GM10248 (cell line): ENCODE measurements at regions not wholly inside any gene's neighbourhood (a gene's known extent, or its start where the extent isn't known, plus 50 kb on each side); places are given as distances from the start of the nearest gene placed in this dataset.

ENCODE experiments used
- CTCF ChIA-PET: fragments of 300-600 bp; sonication (Branson Sonifier 250); formaldehyde crosslinking; extraction: SDS; loops from one replicate; lab custom pipeline; 2021; ENCODE audit warnings: antibody characterized with exemption; lab: Yijun Ruan, JAX
- POLR2A ChIA-PET: fragments of 350-650 bp; sonication (Branson Sonifier 250); formaldehyde crosslinking; extraction: SDS; loops from one replicate; lab custom pipeline; 2020; ENCODE audit warnings: antibody characterized with exemption; lab: Yijun Ruan, JAX
- DNase-seq: peaks from one replicate; pipeline ENCODE4 v3.0.0; 2012; ENCODE audit errors: extremely low spot score
- TF ChIP-seq, protein P1 (sequence below): IDR thresholded peaks from 2 replicates; pipeline ENCODE4 v1.5.1; 2012; ENCODE audit warnings: mild to moderate bottlenecking, low read depth; ENCODE audit errors: extremely low read depth, missing control alignments, control extremely low read depth

DNA sequence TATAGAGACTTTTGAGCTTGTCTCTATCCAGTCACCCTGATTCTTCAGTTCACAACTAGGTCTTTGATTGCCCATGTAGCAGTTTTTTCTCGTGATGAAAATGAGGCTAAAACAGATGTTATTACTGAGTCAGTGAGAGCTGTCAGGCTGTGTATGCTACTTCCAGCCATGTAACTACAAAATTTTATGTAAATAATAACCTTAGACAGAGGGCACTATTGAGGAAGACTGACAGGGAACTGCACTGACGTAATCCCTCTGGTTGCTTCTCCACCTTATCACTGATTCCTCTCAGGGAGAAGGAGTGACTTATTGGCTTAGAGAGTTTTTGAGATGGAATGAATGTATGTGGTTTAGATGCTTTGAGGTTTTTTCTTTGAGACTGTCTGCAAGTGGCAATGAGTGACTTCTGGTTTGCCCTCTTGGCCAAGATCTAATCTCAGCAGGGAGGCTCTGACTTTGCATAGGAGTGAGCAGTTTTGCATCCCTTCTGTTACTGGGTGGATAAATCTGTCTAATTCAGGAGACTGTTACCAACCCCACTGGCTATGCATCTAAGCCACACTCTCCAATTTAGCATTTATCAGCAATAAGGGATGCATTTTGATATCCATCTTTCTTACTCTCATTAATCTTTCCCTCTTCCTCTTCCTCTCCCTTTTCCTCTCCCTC lies 555.2 kb upstream of the FANCL start:
- POLR2A ChIA-PET: no interaction called here
- CTCF ChIA-PET: no interaction called here
- TF ChIP-seq, protein P1, sequence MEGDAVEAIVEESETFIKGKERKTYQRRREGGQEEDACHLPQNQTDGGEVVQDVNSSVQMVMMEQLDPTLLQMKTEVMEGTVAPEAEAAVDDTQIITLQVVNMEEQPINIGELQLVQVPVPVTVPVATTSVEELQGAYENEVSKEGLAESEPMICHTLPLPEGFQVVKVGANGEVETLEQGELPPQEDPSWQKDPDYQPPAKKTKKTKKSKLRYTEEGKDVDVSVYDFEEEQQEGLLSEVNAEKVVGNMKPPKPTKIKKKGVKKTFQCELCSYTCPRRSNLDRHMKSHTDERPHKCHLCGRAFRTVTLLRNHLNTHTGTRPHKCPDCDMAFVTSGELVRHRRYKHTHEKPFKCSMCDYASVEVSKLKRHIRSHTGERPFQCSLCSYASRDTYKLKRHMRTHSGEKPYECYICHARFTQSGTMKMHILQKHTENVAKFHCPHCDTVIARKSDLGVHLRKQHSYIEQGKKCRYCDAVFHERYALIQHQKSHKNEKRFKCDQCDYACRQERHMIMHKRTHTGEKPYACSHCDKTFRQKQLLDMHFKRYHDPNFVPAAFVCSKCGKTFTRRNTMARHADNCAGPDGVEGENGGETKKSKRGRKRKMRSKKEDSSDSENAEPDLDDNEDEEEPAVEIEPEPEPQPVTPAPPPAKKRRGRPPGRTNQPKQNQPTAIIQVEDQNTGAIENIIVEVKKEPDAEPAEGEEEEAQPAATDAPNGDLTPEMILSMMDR: no peak
- DNase-seq: no peak

DNA sequence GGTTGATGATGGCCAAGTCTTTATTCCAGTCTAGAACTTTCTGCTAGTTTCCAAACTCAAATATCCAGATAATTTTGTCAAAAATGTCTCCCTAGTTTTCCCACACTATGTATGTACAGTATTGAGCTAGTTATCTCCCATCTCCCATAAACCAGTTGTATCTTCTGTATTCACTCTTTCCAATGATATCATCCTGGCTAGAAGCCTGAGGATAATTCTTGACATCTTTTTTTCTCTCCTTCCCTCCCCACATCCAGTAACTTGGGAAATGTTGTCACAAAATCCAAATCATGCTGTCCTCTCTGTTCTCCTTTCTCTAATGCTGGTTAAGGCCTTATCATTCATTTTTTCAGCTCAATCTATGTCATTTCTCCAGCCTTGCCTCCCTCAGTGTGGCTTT lies 553.8 kb upstream of the FANCL start:
- ChIA-PET POLR2A (no interaction called here), CTCF (interaction anchor here (1.0 to 1.7 kb wide), 3 partner anchors 10 to 1036 kb away, joined by 3 to 5 read pairs (median 4); no protein-coding TSS in a partner anchor)
- no peak for DNase-seq
- TF ChIP-seq, protein P1: no peak

DNA sequence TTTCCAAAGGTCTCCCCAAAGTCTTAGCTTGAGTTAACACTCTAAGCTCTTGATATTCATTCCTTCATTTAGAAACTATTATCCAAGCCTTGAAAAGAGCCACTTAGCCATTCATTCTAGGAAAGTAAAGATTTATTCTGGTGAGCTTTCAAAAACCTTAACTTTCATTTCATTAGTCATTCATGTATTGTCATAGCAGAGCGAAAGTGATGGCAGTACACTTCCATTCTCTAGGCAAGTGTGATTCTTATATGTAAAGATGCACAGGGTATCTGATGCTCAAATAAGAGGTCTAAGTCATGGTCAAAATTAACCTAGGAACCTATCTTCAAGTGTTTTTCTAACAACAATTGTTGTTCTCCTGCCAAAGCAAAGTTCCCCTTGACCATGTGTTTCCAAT lies 553.0 kb upstream of the FANCL start:
- CTCF ChIA-PET: interaction anchor here (1.0 to 1.7 kb wide), 4 partner anchors 9 to 1035 kb away, joined by 3 to 5 read pairs (median 4); no protein-coding TSS in a partner anchor
- no peak for DNase-seq
- POLR2A ChIA-PET: no interaction called here
- TF ChIP-seq, protein P1: no peak

DNA sequence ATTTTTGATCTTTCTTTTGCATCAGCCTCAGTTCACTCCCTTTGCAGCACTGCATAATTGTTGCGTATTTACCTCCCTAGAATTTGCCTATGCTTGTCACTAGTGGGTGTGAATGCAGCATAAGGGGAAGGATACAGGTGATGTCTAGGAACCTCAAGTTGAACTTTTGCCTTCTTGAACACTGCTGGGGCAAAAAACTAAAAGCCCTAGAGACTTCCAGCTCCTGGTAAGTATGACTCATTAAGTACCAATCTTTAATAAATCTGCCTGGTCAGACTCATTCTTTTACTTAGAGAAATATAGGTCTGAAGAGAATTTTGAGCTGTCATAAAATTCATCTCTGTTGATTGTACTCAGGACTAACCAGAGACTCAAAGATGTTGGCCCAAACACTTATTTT lies 547.3 kb upstream of the FANCL start:
- TF ChIP-seq, protein P1: no peak
- no peak for DNase-seq
- ChIA-PET POLR2A (no interaction called here), CTCF (interaction anchor here (1.4 to 2.2 kb wide), 2 partner anchors 11 to 24 kb away, joined by 4 to 14 read pairs; no protein-coding TSS in a partner anchor)

DNA sequence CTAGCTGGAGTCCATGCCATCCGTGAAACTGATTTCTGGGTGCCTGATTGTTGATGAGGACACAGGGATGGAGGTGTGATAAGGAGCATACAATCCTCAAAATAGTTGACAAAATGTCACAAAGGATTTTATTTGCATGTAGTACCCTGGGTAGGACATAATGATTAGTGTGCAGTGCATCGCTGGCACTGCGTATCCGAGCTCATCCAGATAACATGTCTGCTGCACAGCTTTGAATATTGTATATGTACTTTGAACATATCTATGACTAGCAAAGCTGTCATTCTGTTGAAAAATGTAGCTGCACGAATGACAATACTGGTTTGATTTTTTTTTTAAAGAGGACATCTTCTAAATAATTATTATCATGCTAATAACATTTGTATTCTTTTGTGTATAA lies 529.7 kb upstream of the FANCL start:
- ChIA-PET CTCF (interaction anchor here (0.9 to 1.3 kb wide), 2 partner anchors 8 to 27 kb away, joined by 3 to 4 read pairs; no protein-coding TSS in a partner anchor), POLR2A (no interaction called here)
- TF ChIP-seq, protein P1: no peak
- DNase-seq: no peak

DNA sequence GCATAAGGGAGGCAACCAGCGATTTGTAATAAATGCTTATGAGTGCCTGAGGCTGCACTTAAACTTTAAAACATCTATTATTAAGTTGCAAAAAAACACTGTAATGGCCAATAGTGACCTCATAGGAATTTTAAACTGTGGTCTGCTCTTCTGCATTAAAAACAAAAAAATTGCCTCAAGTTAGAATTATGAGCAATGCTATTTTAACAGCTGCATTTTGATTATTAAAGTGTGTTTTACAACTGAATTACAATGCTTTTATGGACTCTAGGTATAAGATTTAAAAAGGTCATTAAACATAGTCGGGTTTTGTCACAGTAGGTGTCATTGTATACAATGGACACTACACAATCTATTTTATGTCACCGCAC lies 528.7 kb upstream of the FANCL start:
- DNase-seq: no peak
- POLR2A ChIA-PET: no interaction called here
- CTCF ChIA-PET: no interaction called here
- TF ChIP-seq, protein P1: no peak
